ENCODE measurements at regions not wholly inside any gene's neighbourhood (a gene's known extent, or its start where the extent isn't known, plus 50 kb on each side); places are given as distances from the start of the nearest gene placed in this dataset.

DNA sequence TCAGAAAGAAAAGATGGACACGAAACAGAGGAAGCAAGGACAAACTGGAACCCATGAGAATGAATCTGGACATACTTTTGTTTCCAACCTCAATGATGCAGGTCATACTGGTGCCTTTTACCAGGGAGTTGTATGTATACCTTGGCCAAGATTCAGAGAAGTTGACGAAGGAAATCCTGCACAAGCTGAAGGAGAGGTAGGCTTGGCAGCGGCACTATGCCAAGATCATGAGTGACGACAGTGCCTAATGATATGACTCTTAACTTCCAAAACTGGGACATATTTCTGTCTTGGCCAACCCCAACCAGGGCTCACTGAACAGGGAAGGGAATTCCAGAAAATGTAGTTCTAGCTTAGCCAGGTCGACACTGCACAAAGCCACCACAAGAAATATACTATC lies 149.2 kb upstream of the SLCO3A1 start:
- no peak for TF ChIP-seq EZH2 (IDR thresholded peaks at IDR 0.05)
- TF ChIP-seq, protein P1, sequence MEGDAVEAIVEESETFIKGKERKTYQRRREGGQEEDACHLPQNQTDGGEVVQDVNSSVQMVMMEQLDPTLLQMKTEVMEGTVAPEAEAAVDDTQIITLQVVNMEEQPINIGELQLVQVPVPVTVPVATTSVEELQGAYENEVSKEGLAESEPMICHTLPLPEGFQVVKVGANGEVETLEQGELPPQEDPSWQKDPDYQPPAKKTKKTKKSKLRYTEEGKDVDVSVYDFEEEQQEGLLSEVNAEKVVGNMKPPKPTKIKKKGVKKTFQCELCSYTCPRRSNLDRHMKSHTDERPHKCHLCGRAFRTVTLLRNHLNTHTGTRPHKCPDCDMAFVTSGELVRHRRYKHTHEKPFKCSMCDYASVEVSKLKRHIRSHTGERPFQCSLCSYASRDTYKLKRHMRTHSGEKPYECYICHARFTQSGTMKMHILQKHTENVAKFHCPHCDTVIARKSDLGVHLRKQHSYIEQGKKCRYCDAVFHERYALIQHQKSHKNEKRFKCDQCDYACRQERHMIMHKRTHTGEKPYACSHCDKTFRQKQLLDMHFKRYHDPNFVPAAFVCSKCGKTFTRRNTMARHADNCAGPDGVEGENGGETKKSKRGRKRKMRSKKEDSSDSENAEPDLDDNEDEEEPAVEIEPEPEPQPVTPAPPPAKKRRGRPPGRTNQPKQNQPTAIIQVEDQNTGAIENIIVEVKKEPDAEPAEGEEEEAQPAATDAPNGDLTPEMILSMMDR (IDR thresholded peaks at IDR 0.05), result no peak

All from neural progenitor cell (in vitro differentiated cells).